AG10803 (cell line): ENCODE measurements at regions not wholly inside any gene's neighbourhood (a gene's known extent, or its start where the extent isn't known, plus 50 kb on each side); places are given as distances from the start of the nearest gene placed in this dataset.

Experiments used
- DNase-seq: peaks from one replicate; pipeline ENCODE4 v3.0.0; 2010; ENCODE audit warnings: low read depth
- H3K4me3 ChIP-seq: 2 replicates; pipeline ENCODE4 v1.5.1; 2011; ENCODE audit warnings: mild to moderate bottlenecking, low read length, control low read depth
- TF ChIP-seq, protein P1 (sequence below): conservative IDR thresholded peaks from 2 replicates; pipeline ENCODE4 v1.5.1; 2011; ENCODE audit warnings: mild to moderate bottlenecking, low read length, control low read depth, inconsistent platforms

DNA sequence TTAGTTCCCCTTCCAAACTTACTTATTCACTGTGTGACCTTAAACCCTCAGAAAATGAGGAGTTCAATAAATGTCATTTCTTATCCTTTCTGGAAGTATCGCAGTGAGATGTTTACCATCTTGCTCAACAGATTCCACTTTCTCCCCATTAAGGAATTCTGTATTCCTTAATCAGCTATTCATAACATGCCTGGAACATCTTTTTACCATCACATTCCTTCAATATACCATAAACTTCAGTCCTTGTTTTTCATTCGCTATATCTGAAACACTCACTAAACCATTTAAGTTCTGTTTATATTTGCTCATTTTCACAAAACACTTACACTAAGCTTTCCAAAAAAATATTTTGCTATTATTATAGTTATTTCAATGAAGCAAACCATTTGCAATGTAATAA, 1158.6 kb downstream of the CDH12 start:
- TF ChIP-seq, protein P1, sequence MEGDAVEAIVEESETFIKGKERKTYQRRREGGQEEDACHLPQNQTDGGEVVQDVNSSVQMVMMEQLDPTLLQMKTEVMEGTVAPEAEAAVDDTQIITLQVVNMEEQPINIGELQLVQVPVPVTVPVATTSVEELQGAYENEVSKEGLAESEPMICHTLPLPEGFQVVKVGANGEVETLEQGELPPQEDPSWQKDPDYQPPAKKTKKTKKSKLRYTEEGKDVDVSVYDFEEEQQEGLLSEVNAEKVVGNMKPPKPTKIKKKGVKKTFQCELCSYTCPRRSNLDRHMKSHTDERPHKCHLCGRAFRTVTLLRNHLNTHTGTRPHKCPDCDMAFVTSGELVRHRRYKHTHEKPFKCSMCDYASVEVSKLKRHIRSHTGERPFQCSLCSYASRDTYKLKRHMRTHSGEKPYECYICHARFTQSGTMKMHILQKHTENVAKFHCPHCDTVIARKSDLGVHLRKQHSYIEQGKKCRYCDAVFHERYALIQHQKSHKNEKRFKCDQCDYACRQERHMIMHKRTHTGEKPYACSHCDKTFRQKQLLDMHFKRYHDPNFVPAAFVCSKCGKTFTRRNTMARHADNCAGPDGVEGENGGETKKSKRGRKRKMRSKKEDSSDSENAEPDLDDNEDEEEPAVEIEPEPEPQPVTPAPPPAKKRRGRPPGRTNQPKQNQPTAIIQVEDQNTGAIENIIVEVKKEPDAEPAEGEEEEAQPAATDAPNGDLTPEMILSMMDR: no peak
- no peak for DNase-seq
- no peak overlapping the region for H3K4me3 ChIP-seq

DNA sequence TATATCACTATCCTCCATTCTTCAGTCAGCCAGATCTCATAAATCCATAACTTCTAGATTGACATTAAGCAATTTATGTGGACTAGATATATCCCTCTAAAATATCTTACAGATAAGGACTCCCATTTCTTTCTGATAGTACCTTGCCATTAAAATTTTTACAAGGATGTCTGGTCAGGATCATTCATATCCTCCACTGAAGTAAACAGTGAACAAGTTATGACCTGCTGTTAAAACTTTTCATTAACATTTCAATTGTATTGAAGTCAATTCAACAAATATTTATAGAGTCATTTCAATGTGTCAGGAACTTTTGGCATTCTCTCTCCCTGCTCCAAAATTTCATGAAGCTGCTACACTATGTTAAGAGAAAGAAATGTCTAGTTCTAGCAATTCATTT, 1159.6 kb downstream of the CDH12 start:
- TF ChIP-seq, protein P1: no peak
- no peak overlapping the region for H3K4me3 ChIP-seq
- DNase-seq: no peak

DNA sequence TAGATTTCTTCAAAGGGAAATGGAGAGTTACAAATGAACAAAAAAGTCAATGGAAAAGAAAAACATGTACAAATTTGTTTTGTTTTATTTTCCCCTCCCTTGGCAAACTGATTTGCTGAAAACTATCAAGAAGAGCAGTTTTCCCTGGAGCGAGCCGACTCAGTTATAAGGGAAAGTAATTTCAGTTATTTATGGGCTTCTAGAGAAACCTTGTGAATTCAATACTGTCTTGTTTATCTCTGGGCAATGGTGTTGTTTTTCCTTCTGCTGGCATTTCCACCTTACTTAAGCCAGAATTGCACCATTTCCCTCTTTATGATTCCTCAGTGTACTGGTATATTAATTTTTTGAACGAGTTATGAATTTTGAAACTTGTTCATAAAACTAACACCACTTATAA, 1163.6 kb downstream of the CDH12 start:
- no peak for DNase-seq
- H3K4me3 ChIP-seq: no peak overlapping the region
- TF ChIP-seq, protein P1: no peak

DNA sequence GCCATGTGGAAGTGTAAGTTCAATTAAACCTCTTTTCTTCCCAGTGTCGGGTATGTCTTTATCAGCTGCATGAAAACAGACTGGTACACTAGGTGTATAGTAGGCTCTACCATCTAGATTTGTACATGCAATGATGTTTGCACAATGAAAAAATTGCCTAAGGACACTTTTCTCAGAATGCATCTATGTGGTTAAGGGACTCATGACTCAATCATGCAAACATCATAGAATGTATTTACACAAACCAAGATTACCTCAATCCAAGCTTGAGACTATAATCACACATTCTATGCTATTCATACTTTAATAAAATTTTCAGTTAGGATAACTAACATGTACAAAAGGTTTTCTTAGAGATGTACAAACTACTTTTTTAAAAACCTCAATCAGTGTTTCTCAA, 1164.5 kb downstream of the CDH12 start:
- H3K4me3 ChIP-seq: no peak overlapping the region
- TF ChIP-seq, protein P1: no peak

DNA sequence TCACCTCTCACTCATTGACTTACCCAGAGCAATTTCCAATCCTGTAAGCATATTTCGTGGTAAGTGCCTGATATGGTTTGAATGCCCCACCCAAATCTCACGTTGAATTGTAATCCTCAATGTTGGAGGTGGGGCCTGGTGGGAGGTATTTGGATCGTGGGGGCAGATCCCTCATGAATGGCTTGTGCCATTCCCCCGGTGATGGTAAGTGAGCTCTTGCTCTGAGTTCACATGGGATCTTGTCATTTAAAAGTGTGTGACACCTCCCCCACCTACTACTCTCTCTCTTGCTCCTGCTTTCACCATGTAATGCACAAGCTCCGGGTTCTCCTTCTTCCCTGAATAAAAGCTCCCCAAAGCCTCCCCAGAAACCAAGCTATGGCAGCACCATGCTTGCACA, 1165.5 kb downstream of the CDH12 start:
- TF ChIP-seq, protein P1: no peak
- H3K4me3 ChIP-seq: no peak overlapping the region
- no peak for DNase-seq

More for the DNA sequence above, 1164.5 kb downstream of the CDH12 start:
- no peak for DNase-seq

DNA sequence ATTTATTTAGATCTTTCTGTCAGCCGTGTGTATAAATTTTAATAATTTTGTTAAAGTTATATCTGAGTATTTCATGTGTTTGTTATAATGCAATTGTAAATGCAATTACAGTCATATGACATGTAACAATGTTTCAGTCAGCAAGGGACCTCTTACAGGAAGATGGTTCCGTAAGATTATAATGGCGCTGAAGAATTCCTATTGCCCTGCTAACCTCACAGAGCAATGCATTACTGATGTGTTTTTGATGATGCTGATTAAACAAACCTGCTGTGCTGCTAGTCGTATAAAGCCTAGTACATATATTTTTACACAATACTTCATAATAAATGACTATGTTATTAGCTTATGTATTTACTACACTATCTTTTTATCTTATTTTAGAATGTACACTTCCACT, 1166.4 kb downstream of the CDH12 start:
- TF ChIP-seq, protein P1: no peak
- DNase-seq: no peak
- H3K4me3 ChIP-seq: no peak overlapping the region

DNA sequence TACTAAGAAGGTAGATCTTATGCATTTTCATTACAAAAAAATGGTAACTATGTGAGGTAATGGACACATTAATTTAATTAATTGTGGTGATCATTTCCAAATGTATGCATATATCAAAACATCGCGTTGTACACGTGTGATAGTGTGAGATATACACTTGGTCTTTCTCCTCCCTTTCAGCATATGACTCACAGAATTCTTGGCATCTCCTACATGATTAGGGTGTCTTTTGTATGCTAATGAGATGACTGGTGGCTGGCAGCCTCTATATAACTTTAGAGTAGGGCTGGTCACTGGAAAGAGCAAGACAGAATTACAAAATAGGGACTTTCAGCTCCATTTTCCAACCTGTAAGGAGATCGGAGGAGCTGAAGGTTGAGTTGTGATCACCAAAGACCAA, 1167.6 kb downstream of the CDH12 start:
- TF ChIP-seq, protein P1: no peak
- no peak for DNase-seq

More for the DNA sequence above, 1167.6 kb downstream of the CDH12 start:
- no peak overlapping the region for H3K4me3 ChIP-seq
